ENCODE measurements at regions not wholly inside any gene's neighbourhood (a gene's known extent, or its start where the extent isn't known, plus 50 kb on each side); places are given as distances from the start of the nearest gene placed in this dataset.

DNA sequence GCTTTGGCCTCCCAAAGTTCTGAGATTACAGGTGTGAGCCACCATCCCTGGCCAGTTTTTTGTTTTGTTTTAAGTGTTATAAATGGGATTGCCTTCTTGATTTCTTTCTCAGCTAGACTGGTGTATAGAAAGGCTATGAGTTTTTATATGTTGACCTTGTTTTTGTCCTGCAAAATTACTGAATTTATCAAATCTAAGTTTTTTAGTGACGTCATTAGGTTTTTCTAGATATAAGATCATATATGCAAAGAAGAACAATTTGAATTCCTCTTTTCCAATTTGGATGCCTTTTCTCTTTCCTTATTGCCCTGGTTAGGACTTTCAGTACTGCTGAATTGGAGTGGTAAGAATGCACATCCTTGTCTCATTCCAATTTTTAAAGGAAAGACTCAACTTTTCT lies 81.3 kb upstream of the MOCS1 start:
- DNase-seq (ENCODE audit: extremely low read depth, low read depth) = no peak
- TF ChIP-seq, protein P1, sequence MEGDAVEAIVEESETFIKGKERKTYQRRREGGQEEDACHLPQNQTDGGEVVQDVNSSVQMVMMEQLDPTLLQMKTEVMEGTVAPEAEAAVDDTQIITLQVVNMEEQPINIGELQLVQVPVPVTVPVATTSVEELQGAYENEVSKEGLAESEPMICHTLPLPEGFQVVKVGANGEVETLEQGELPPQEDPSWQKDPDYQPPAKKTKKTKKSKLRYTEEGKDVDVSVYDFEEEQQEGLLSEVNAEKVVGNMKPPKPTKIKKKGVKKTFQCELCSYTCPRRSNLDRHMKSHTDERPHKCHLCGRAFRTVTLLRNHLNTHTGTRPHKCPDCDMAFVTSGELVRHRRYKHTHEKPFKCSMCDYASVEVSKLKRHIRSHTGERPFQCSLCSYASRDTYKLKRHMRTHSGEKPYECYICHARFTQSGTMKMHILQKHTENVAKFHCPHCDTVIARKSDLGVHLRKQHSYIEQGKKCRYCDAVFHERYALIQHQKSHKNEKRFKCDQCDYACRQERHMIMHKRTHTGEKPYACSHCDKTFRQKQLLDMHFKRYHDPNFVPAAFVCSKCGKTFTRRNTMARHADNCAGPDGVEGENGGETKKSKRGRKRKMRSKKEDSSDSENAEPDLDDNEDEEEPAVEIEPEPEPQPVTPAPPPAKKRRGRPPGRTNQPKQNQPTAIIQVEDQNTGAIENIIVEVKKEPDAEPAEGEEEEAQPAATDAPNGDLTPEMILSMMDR (IDR thresholded peaks at IDR 0.05; ENCODE audit: low read depth, low read length) = no peak

GRCh38 chr6:40011844-40012243 lies 77.6 kb upstream of the MOCS1 start:
- no peak for DNase-seq (ENCODE audit: extremely low read depth, low read depth)
- TF ChIP-seq, protein P1 (IDR thresholded peaks at IDR 0.05; ENCODE audit: low read depth, low read length) = no peak

GRCh38 chr6:40000964-40001515 lies 66.8 kb upstream of the MOCS1 start:
- TF ChIP-seq, protein P1 (IDR thresholded peaks at IDR 0.05; ENCODE audit: low read depth, low read length) = no peak
- no peak for DNase-seq (ENCODE audit: extremely low read depth, low read depth)

DNA sequence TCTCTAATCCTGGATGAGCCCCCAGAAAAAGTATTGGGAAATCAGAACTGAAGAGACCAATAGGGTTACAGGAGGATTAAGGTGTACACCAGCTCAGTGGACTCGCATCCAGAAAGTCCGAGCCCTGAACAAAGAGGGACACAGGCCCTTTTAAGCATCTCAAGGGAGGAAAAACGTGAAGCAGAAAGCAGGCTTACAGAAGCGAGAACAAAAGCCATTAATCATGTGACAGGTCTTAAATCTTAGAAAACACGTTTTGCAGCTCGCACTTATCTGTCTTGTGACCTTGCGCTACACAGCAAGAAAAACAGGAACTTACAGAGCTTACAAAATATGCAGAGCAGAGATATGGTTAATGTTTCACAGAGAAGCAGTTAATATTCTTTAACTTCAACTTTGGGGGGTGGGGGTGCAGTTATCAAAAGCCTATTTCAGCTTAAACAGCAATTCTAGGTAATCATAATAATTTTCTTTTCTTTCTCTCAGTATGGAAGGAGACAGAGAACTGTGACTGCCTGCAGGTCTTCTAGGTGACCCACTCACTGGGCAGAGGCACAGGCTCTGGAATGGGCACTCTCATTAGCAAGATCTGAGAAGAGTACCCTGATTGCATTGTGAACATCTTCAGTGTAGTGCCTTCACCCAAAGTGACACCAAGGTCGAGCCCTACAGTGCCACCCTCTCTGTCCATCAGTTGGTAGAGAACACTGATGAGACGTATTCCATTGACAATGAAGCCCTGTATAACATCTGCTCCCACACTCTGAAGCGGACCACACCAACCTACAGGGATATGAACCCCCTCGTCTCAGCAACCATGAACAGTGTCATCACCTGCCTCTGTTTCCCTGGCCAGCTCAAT lies 65.0 kb upstream of the MOCS1 start:
- DNase-seq (ENCODE audit: extremely low read depth, low read depth) = no peak
- TF ChIP-seq, protein P1 (IDR thresholded peaks at IDR 0.05; ENCODE audit: low read depth, low read length) = no peak

GRCh38 chr6:39998126-39998525 lies 63.9 kb upstream of the MOCS1 start:
- no peak for DNase-seq (ENCODE audit: extremely low read depth, low read depth)
- TF ChIP-seq, protein P1 (IDR thresholded peaks at IDR 0.05; ENCODE audit: low read depth, low read length) = no peak

DNA sequence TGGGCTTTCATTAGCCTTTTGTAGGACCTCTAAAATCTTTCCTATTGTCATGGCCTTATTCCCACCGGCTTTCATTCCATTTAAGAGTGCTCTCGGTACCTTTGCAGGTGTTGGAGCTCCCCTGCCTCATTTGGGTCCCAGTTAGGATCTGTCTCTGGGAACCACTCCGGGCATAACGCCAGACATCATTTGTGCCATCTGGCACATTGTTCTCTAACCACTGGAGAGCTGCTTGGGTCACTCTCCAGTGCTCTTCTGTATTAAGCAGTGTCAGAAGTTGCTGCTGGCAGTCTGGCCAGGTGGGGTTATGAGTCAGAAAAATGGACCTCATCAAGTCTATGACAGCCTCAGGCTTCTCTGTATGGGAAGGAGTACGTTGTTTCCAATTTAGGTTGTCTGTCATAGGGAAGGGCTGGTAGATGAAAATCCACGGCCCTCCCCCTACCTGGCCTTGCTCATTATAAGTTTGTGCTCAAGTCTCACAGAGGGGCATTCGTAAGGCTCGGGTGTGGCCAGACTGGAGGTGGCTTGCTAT lies 62.9 kb upstream of the MOCS1 start:
- DNase-seq (ENCODE audit: extremely low read depth, low read depth) = no peak
- TF ChIP-seq, protein P1 (IDR thresholded peaks at IDR 0.05; ENCODE audit: low read depth, low read length) = no peak

DNA sequence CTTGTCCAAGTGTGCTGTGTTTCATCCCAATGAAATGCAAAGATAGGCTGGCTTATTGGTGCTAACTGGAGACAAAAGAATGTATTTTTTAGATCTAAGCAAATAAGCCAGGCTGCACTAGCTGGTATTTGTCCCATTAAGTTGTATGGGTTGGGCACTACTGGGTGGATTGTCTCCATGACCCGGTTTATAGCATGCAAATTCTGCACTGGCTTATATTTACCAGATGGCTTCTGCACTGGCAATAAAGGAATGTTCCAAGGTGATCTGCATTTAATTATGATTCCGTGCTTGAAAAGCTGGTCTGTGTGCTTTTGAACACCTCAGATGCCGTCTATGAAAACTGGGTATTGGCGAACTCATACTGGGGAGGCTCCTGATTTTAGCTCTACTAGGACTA lies 61.4 kb upstream of the MOCS1 start:
- DNase-seq (ENCODE audit: extremely low read depth, low read depth) = no peak
- TF ChIP-seq, protein P1 (IDR thresholded peaks at IDR 0.05; ENCODE audit: low read depth, low read length) = no peak
